PFSK-1 (cell line): ENCODE measurements at regions not wholly inside any gene's neighbourhood (a gene's known extent, or its start where the extent isn't known, plus 50 kb on each side); places are given as distances from the start of the nearest gene placed in this dataset.

Source experiments
- FOXP2 ChIP-seq: optimal IDR thresholded peaks from 2 replicates; pipeline ENCODE3; 2011; ENCODE audit warnings: borderline replicate concordance, control low read depth, inconsistent platforms; ENCODE audit not compliant: insufficient read depth; ENCODE audit errors: extremely low read length, extremely low read depth
- POLR2AphosphoS5 ChIP-seq: IDR thresholded peaks from 2 replicates; pipeline ENCODE4 v1.6.1; 2012; ENCODE audit warnings: low read depth, mild to moderate bottlenecking, control low read depth, low read length, moderate library complexity
- REST ChIP-seq, 2 experiments: IDR thresholded peaks; 2 replicates each; pipeline versions ENCODE4 v1.6.1 to v1.8.0; 2011 to 2012; ENCODE audit warnings: low read depth in 2 of 2, low read length in 2 of 2, control low read depth in 1 of 2, inconsistent platforms in 1 of 2, mild to moderate bottlenecking in 1 of 2, moderate library complexity in 1 of 2; ENCODE audit not compliant: insufficient read depth in 1 of 2
- SIN3A ChIP-seq: IDR thresholded peaks from 2 replicates; pipeline ENCODE4 v1.6.1; 2012; ENCODE audit warnings: mild to moderate bottlenecking, low read length, moderate library complexity, borderline replicate concordance; ENCODE audit not compliant: insufficient read depth
- TAF1 ChIP-seq: IDR thresholded peaks from 2 replicates; pipeline ENCODE4 v1.6.1; 2012; ENCODE audit warnings: low read length, control low read depth, borderline replicate concordance; ENCODE audit not compliant: insufficient read depth

- no peak for TF ChIP-seq REST (IDR thresholded peaks at IDR 0.05; ENCODE audit: insufficient read depth in 1 of 2, low read depth in 2 of 2, low read length in 2 of 2)
- TF ChIP-seq POLR2AphosphoS5: no peak
- no peak for TF ChIP-seq TAF1
- no peak for TF ChIP-seq SIN3A
- TF ChIP-seq FOXP2: no peak
Measured at GRCh38 chr13:42393573-42394360, 121.8 kb downstream of the AKAP11 start.
